Trophoblast cell (in vitro differentiated cells and primary cell): ENCODE measurements at regions not wholly inside any gene's neighbourhood (a gene's known extent, or its start where the extent isn't known, plus 50 kb on each side); places are given as distances from the start of the nearest gene placed in this dataset.

Source experiments
- DNase-seq, 2 donors: peaks; one replicate each; pipeline ENCODE4 v3.0.0-alpha.2; 2016
- H2AFZ ChIP-seq: 2 replicates; pipeline ENCODE4 v1.6.1; 2013; ENCODE audit warnings: low read length, moderate library complexity, mild to moderate bottlenecking; ENCODE audit not compliant: insufficient read depth, poor library complexity
- H2AK5ac ChIP-seq: 2 replicates; pipeline ENCODE4 v1.6.1; 2013; ENCODE audit warnings: mild to moderate bottlenecking, low read length
- H2BK120ac ChIP-seq: 2 replicates; pipeline ENCODE4 v1.6.1; 2013; ENCODE audit warnings: low read length, mild to moderate bottlenecking, moderate library complexity; ENCODE audit not compliant: insufficient read depth, poor library complexity
- H2BK12ac ChIP-seq: 2 replicates; pipeline ENCODE4 v1.6.1; 2013; ENCODE audit warnings: mild to moderate bottlenecking, low read length, moderate library complexity
- H2BK5ac ChIP-seq: 2 replicates; pipeline ENCODE4 v1.6.1; 2013; ENCODE audit warnings: low read length, low read depth, moderate library complexity, mild to moderate bottlenecking; ENCODE audit not compliant: poor library complexity
- H3K14ac ChIP-seq: 2 replicates; pipeline ENCODE4 v1.6.1; 2013; ENCODE audit warnings: mild to moderate bottlenecking, low read length
- H3K18ac ChIP-seq: 2 replicates; pipeline ENCODE4 v1.6.1; 2013; ENCODE audit warnings: mild to moderate bottlenecking, low read length
- H3K23ac ChIP-seq: 2 replicates; pipeline ENCODE4 v1.6.1; 2013; ENCODE audit warnings: low read length
- H3K27ac ChIP-seq: 2 replicates; pipeline ENCODE4 v1.5.1; 2013; ENCODE audit warnings: low read depth, mild to moderate bottlenecking, inconsistent platforms, low read length, moderate library complexity
- H3K27me3 ChIP-seq: 2 replicates; pipeline ENCODE4 v1.6.1; 2013; ENCODE audit warnings: inconsistent platforms, mild to moderate bottlenecking, low read length, moderate library complexity; ENCODE audit not compliant: insufficient read depth
- H3K36me3 ChIP-seq, 2 experiments: 1 replicate in 1 of 2; 2 replicates in 1 of 2; pipeline ENCODE4 v1.6.1; 2013; ENCODE audit warnings: low read length in 2 of 2, mild to moderate bottlenecking in 2 of 2, moderate library complexity in 1 of 2; ENCODE audit not compliant: insufficient read depth in 2 of 2, control insufficient read depth in 1 of 2
- H3K4ac ChIP-seq: 2 replicates; pipeline ENCODE4 v1.6.1; 2013; ENCODE audit warnings: low read depth, mild to moderate bottlenecking, low read length, moderate library complexity
- H3K4me1 ChIP-seq, 2 experiments: 1 replicate in 1 of 2; 2 replicates in 1 of 2; pipeline ENCODE4 v1.6.1; 2013; ENCODE audit warnings: low read length in 2 of 2, mild to moderate bottlenecking in 2 of 2, moderate library complexity in 1 of 2; ENCODE audit not compliant: insufficient read depth in 2 of 2, control insufficient read depth in 1 of 2
- H3K4me2 ChIP-seq: 2 replicates; pipeline ENCODE4 v1.6.1; 2013; ENCODE audit warnings: inconsistent platforms, mild to moderate bottlenecking, low read length, moderate library complexity
- H3K4me3 ChIP-seq: 2 replicates; pipeline ENCODE4 v1.5.1; 2013; ENCODE audit warnings: mild to moderate bottlenecking, low read depth, low read length, inconsistent platforms
- H3K79me1 ChIP-seq: one replicate; pipeline ENCODE4 v1.6.1; 2013; ENCODE audit warnings: low read length
- H3K79me2 ChIP-seq: 2 replicates; pipeline ENCODE4 v1.6.1; 2013; ENCODE audit warnings: low read length, mild to moderate bottlenecking; ENCODE audit not compliant: control insufficient read depth, insufficient read depth, poor library complexity
- H3K9ac ChIP-seq: 2 replicates; pipeline ENCODE4 v1.6.1; 2013; ENCODE audit warnings: mild to moderate bottlenecking, low read length
- H3K9me3 ChIP-seq: 2 replicates; pipeline ENCODE4 v1.6.1; 2013; ENCODE audit warnings: low read depth, mild to moderate bottlenecking, control low read depth, inconsistent platforms, low read length; ENCODE audit not compliant: insufficient read depth
- H4K12ac ChIP-seq: 2 replicates; pipeline ENCODE4 v1.6.1; 2013; ENCODE audit warnings: low read depth, mild to moderate bottlenecking, low read length, moderate library complexity
- H4K8ac ChIP-seq: 2 replicates; pipeline ENCODE4 v1.6.1; 2013; ENCODE audit warnings: low read depth, mild to moderate bottlenecking, low read length, moderate library complexity
- H4K91ac ChIP-seq: one replicate; pipeline ENCODE4 v1.6.1; 2013; ENCODE audit warnings: low read depth, mild to moderate bottlenecking, low read length, moderate library complexity
- WGBS: extraction: QIAGEN DNeasy Blood & Tissue Kit; methylation state at CpG from one replicate; pipeline ENCODE4 v1.1.7; 2013; ENCODE audit warnings: missing lambda C conversion rate; ENCODE audit not compliant: insufficient read length, insufficient coverage; ENCODE audit errors: extremely low coverage; 5-methylcytosine and 5-hydroxymethylcytosine counted together

GRCh38 chr12:127165567-127166392 lies 1101.2 kb upstream of the TMEM132C start:
- H3K18ac ChIP-seq, result peak overlapping the region; percentile 80
- H3K4me1 ChIP-seq, result peaks cover 0 to 5% of the 10 kb centered on the region in 2 experiments
- H4K8ac ChIP-seq, result peak overlapping the region; percentile 99
- H3K4me2 ChIP-seq, result peak overlapping the region; percentile 77
- H2BK120ac ChIP-seq, result no peak overlapping the region
- H2BK5ac ChIP-seq, result no peak overlapping the region
- H3K36me3 ChIP-seq, result no peaks in the 10 kb centered on the region
- peak overlapping the region; percentile 97 for H2AK5ac ChIP-seq
- H4K12ac ChIP-seq, result peak overlapping the region; percentile 98
- peak; percentile 21 to 60 for DNase-seq
- H3K23ac ChIP-seq, result no peak overlapping the region
- no CpG with 5 or more reads among the region's 69 CpGs for WGBS
- H3K27me3 ChIP-seq, result no peaks in the 10 kb centered on the region
- H3K4ac ChIP-seq, result peak overlapping the region; percentile 89
- no peaks in the 10 kb centered on the region for H3K79me2 ChIP-seq
- H3K14ac ChIP-seq, result peak overlapping the region; percentile 92
- no peaks in the 10 kb centered on the region for H3K9me3 ChIP-seq
- peak overlapping the region; percentile 86 for H2AFZ ChIP-seq
- peaks cover 4% of the 10 kb centered on the region for H3K79me1 ChIP-seq
- H3K27ac ChIP-seq, result peak overlapping the region; percentile 51
- peak overlapping the region; percentile 93 for H2BK12ac ChIP-seq
- H4K91ac ChIP-seq, result peak overlapping the region; percentile 94
- H3K4me3 ChIP-seq, result peak overlapping the region; percentile 70
- peak overlapping the region; percentile 88 for H3K9ac ChIP-seq

DNA sequence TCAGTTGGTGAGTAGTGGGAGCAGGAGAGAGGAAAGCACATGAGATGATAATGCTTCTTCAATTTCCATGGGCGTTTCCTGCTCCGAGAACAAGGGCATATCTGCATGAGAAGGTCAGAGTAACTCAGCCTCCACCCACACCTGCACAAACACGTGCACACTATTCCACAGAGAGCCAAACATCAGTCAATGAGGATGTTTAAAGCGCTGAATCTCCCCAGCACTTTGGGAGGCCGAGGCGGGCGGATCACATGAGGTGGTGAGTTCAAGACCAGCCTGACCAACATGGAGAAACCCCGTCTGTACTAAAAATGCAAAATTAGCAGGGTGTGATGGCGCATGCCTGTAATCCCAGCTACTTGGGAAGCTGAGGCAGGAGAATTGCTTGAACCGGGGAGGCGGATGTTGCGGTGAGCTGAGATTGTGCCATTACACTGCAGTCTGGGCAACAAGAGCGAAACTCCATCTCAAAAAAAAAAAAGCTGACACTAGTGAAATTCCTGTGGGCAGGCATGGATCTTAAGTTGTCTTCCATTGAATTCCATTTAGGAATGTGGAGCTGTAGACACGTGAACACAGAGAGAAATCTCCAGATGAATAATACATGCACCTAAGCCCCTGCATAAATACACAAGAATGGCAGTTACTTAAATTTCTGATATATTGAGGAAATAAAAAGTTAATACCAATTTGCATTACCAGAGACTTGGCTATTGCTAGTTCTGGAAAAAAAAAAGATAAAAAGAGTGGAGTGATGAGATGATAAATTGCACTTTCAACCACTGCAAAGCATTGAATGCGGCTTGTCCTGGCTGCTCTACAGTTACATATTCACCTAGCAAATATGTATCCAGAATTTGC lies 1097.4 kb upstream of the TMEM132C start:
- Histone ChIP-seq H3K9ac (no peak overlapping the region), H2BK120ac (no peak overlapping the region), H3K4me1 (peaks cover 0 to 5% of the 10 kb centered on the region in 2 experiments), H4K8ac (no peak overlapping the region), H3K18ac (no peak overlapping the region), H2BK12ac (no peak overlapping the region), H2AFZ (no peak overlapping the region), H2BK5ac (no peak overlapping the region), H3K36me3 (no peaks in the 10 kb centered on the region), H4K91ac (no peak overlapping the region), H3K79me2 (no peaks in the 10 kb centered on the region), H3K79me1 (peaks cover 4% of the 10 kb centered on the region), H3K14ac (no peak overlapping the region), H3K27ac (no peak overlapping the region), H2AK5ac (no peak overlapping the region), H3K23ac (no peak overlapping the region), H4K12ac (no peak overlapping the region), H3K4me3 (no peak overlapping the region), H3K27me3 (no peaks in the 10 kb centered on the region), H3K4me2 (no peak overlapping the region), H3K9me3 (peaks cover 6% of the 10 kb centered on the region), H3K4ac (no peak overlapping the region)
- WGBS, result no CpG with 5 or more reads among the region's 15 CpGs
- DNase-seq, result no peak

DNA sequence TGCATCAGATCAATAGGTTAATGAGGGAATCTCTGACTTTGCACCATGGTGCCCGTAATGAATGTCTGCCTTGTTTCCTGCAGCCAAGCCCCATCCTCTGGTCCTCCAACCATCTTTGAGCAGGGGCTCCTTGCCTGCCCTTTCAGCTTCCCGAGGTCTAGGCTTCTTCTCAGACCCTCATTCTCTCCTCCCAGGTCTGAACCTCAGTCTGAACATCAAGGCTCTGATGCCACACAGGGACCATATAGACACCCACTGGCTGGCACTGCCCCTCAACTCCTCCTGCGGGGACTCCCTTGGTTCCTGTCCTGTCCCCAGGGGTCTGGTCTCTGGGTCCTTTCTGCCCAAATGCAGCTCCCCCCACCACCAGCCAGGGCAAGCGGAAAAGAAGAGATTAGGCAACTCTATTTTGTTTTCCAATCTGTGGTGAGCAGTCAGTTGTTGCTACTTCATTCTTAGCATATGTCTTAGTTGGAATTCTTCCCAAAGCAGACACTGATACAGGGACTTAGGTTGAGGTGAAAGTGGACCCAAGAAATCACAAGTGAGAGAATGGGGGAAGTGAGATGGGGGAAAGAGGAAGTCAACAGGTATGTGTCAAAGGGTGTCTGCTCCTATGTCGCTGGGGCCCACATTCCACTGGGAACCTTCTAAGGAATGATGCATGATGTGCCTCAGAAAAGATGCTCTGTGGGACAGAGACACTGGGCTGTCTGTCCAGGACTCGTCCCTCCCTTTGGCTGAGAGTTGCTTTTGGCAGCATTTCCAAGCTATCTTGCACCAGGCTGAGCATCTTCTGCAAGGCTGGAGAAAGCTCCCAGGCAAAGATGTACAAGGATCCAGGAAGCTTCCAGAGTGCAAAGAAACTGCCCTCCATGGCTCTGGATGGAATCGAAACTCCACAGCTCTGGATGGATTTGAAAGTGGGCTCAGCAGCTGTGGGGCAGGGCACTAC lies 1096.5 kb upstream of the TMEM132C start:
- no peak overlapping the region for H2AK5ac ChIP-seq
- H3K14ac ChIP-seq, result no peak overlapping the region
- no peaks in the 10 kb centered on the region for H3K36me3 ChIP-seq

GRCh38 chr12:127172861-127173260 lies 1094.1 kb upstream of the TMEM132C start:
- H2AK5ac ChIP-seq, result no peak overlapping the region
- no peak overlapping the region for H3K4me3 ChIP-seq
- H3K4ac ChIP-seq, result no peak overlapping the region
- H4K8ac ChIP-seq, result no peak overlapping the region
- no peaks in the 10 kb centered on the region for H3K36me3 ChIP-seq
- H3K9ac ChIP-seq, result no peak overlapping the region
- no peak overlapping the region for H4K91ac ChIP-seq
- H2AFZ ChIP-seq, result no peak overlapping the region
- no peak overlapping the region for H2BK12ac ChIP-seq
- H3K79me1 ChIP-seq, result no peaks in the 10 kb centered on the region
- H3K27ac ChIP-seq, result no peak overlapping the region
- no peaks in the 10 kb centered on the region for H3K79me2 ChIP-seq
- DNase-seq, result no peak
- H3K9me3 ChIP-seq, result peaks cover 15% of the 10 kb centered on the region
- no peak overlapping the region for H2BK5ac ChIP-seq
- no peak overlapping the region for H3K18ac ChIP-seq
- no peaks in the 10 kb centered on the region for H3K27me3 ChIP-seq
- no peak overlapping the region for H3K4me2 ChIP-seq
- H3K14ac ChIP-seq, result no peak overlapping the region
- no peak overlapping the region for H4K12ac ChIP-seq
- no peak overlapping the region for H2BK120ac ChIP-seq
- H3K23ac ChIP-seq, result no peak overlapping the region
- no CpG with 5 or more reads among the region's 4 CpGs for WGBS
- H3K4me1 ChIP-seq, result peaks cover 0 to 2% of the 10 kb centered on the region in 2 experiments

More for the DNA sequence above, 1096.5 kb upstream of the TMEM132C start:
- no peak overlapping the region for H3K4me2 ChIP-seq
- no peaks in the 10 kb centered on the region for H3K27me3 ChIP-seq
- no peak overlapping the region for H3K4me3 ChIP-seq
- no peak overlapping the region for H4K12ac ChIP-seq
- H2BK12ac ChIP-seq, result no peak overlapping the region
- peaks cover 8% of the 10 kb centered on the region for H3K9me3 ChIP-seq
- H4K8ac ChIP-seq, result no peak overlapping the region
- no peaks in the 10 kb centered on the region for H3K79me2 ChIP-seq
- no CpG with 5 or more reads among the region's 7 CpGs for WGBS
- no peak overlapping the region for H3K9ac ChIP-seq
- H3K4me1 ChIP-seq, result peaks cover 0 to 4% of the 10 kb centered on the region in 2 experiments
- no peak overlapping the region for H4K91ac ChIP-seq
- no peak overlapping the region for H2AFZ ChIP-seq
- no peak overlapping the region for H3K18ac ChIP-seq
- no peak overlapping the region for H2BK5ac ChIP-seq
- H3K4ac ChIP-seq, result no peak overlapping the region
- H2BK120ac ChIP-seq, result no peak overlapping the region
- no peak for DNase-seq
- peaks cover 4% of the 10 kb centered on the region for H3K79me1 ChIP-seq
- H3K27ac ChIP-seq, result no peak overlapping the region
- no peak overlapping the region for H3K23ac ChIP-seq
